SK-N-SH treated with all-trans-retinoic acid at 6 μM for 48 hours (cell line): ENCODE measurements at regions not wholly inside any gene's neighbourhood (a gene's known extent, or its start where the extent isn't known, plus 50 kb on each side); places are given as distances from the start of the nearest gene placed in this dataset.

Experiments
- ATAC-seq: fragments of 200-7000 bp; cut with Tn5 transposase; 3 replicates; pipeline ENCODE4 v1.9.1; 2020; ENCODE audit warnings: mild to moderate bottlenecking, moderate library complexity
- ARNTL ChIP-seq: fragments of 450-650 bp; formaldehyde crosslinking; IDR thresholded peaks from 2 replicates; pipeline ENCODE4 v1.5.0; 2020; ENCODE audit warnings: low read depth, mild to moderate bottlenecking, moderate library complexity, borderline replicate concordance
- BACH2 ChIP-seq: fragments of 250-450 bp; sonication (Bioruptor Pico); IDR thresholded peaks from 2 replicates; pipeline ENCODE4 v1.9.0; 2021; ENCODE audit warnings: mild to moderate bottlenecking, borderline replicate concordance
- CREB5 ChIP-seq: fragments of 250-450 bp; sonication (Bioruptor Pico); IDR thresholded peaks from 2 replicates; pipeline ENCODE4 v1.5.1; 2020; ENCODE audit warnings: low read depth, mild to moderate bottlenecking, moderate library complexity
- CSDC2 ChIP-seq: fragments of 250-450 bp; sonication (Bioruptor Pico); IDR thresholded peaks from 2 replicates; pipeline ENCODE4 v1.5.0; 2020; ENCODE audit warnings: mild to moderate bottlenecking, moderate library complexity
- CSRNP3 ChIP-seq: fragments of 250-450 bp; sonication (Bioruptor Pico); IDR thresholded peaks from 2 replicates; pipeline ENCODE4 v1.5.1; 2021; ENCODE audit warnings: mild to moderate bottlenecking, moderate library complexity
- ESRRG ChIP-seq: fragments of 250-450 bp; sonication (Bioruptor Pico); IDR thresholded peaks from 2 replicates; pipeline ENCODE4 v1.6.1; 2021; ENCODE audit warnings: mild to moderate bottlenecking
- ISL1 ChIP-seq: fragments of 250-450 bp; sonication (Bioruptor Pico); IDR thresholded peaks from 2 replicates; pipeline ENCODE4 v2.1.2; 2022; ENCODE audit warnings: mild to moderate bottlenecking, moderate library complexity
- OSR1 ChIP-seq: fragments of 250-450 bp; sonication (Bioruptor Pico); IDR thresholded peaks from 2 replicates; pipeline ENCODE4 v1.8.0; 2022; ENCODE audit warnings: moderate library complexity, mild to moderate bottlenecking, inconsistent platforms
- PATZ1 ChIP-seq: fragments of 250-450 bp; sonication (Bioruptor Pico); IDR thresholded peaks from 2 replicates; pipeline ENCODE4 v1.8.0; 2020; ENCODE audit warnings: mild to moderate bottlenecking, moderate library complexity, borderline replicate concordance
- POU6F1 ChIP-seq: fragments of 250-450 bp; sonication (Bioruptor Pico); IDR thresholded peaks from 2 replicates; pipeline ENCODE4 v1.8.0; 2021; ENCODE audit warnings: low read depth, mild to moderate bottlenecking, moderate library complexity, borderline replicate concordance
- PPARA ChIP-seq: fragments of 250-450 bp; sonication (Bioruptor Pico); IDR thresholded peaks from 2 replicates; pipeline ENCODE4 v1.5.0; 2020; ENCODE audit warnings: mild to moderate bottlenecking, borderline replicate concordance
- SNAI2 ChIP-seq: fragments of 250-450 bp; sonication (Bioruptor Pico); IDR thresholded peaks from 2 replicates; pipeline ENCODE4 v1.5.0; 2020; ENCODE audit warnings: mild to moderate bottlenecking, moderate library complexity
- TCF4 ChIP-seq: fragments of 250-450 bp; sonication (Bioruptor Pico); IDR thresholded peaks from 2 replicates; pipeline ENCODE4 v1.8.0; 2021; ENCODE audit warnings: mild to moderate bottlenecking, moderate library complexity, borderline replicate concordance
- TOX ChIP-seq: fragments of 250-450 bp; sonication (Bioruptor Pico); IDR thresholded peaks from 2 replicates; pipeline ENCODE4 v1.8.0; 2021; ENCODE audit warnings: mild to moderate bottlenecking, moderate library complexity, borderline replicate concordance
- ZC3H10 ChIP-seq: fragments of 250-450 bp; sonication (Bioruptor Pico); IDR thresholded peaks from 2 replicates; pipeline ENCODE4 v1.5.1; 2021; ENCODE audit warnings: mild to moderate bottlenecking, moderate library complexity
- ZFP3 ChIP-seq: fragments of 250-450 bp; sonication (Bioruptor Pico); IDR thresholded peaks from 2 replicates; pipeline ENCODE4 v1.5.0; 2020; ENCODE audit warnings: mild to moderate bottlenecking, moderate library complexity
- ZFP30 ChIP-seq: fragments of 450-650 bp; formaldehyde crosslinking; IDR thresholded peaks from 2 replicates; pipeline ENCODE4 v1.5.0; 2022; ENCODE audit warnings: mild to moderate bottlenecking, moderate library complexity
- ZNF565 ChIP-seq: fragments of 450-650 bp; formaldehyde crosslinking; conservative IDR thresholded peaks from 2 replicates; pipeline ENCODE4 v1.5.0; 2020; ENCODE audit warnings: low read depth, mild to moderate bottlenecking, moderate library complexity
- ZNF70 ChIP-seq: fragments of 450-650 bp; formaldehyde crosslinking; IDR thresholded peaks from 2 replicates; pipeline ENCODE4 v1.5.0; 2020; ENCODE audit warnings: mild to moderate bottlenecking, moderate library complexity
- ZNF8 ChIP-seq: fragments of 450-650 bp; formaldehyde crosslinking; IDR thresholded peaks from 2 replicates; pipeline ENCODE4 v1.5.0; 2020; ENCODE audit warnings: mild to moderate bottlenecking, moderate library complexity
- TF ChIP-seq, protein P1 (sequence below): fragments of 250-450 bp; sonication (Bioruptor Pico); IDR thresholded peaks from 2 replicates; pipeline ENCODE4 v1.5.0; 2020; ENCODE audit warnings: mild to moderate bottlenecking, moderate library complexity

GRCh38 chr2:195533771-195534642, 123.0 kb upstream of the SLC39A10 start:
- TF ChIP-seq ISL1 (CRISPR knock-in tag) (no peak; the same call in 1 of the 2 replicates), ZNF565 (CRISPR knock-in tag) (no peak), CREB5 (no peak), OSR1 (CRISPR knock-in tag) (no peak), POU6F1 (CRISPR knock-in tag) (no peak), PPARA (CRISPR knock-in tag) (no peak), ZFP30 (CRISPR knock-in tag) (no peak), ZNF8 (CRISPR knock-in tag) (no peak), SNAI2 (no peak), ZC3H10 (CRISPR knock-in tag) (no peak), ARNTL (CRISPR knock-in tag) (no peak), TCF4 (CRISPR knock-in tag) (no peak), ESRRG (no peak), CSDC2 (no peak), BACH2 (no peak), ZNF70 (CRISPR knock-in tag) (no peak), PATZ1 (CRISPR knock-in tag) (no peak)
- TF ChIP-seq, protein P1, sequence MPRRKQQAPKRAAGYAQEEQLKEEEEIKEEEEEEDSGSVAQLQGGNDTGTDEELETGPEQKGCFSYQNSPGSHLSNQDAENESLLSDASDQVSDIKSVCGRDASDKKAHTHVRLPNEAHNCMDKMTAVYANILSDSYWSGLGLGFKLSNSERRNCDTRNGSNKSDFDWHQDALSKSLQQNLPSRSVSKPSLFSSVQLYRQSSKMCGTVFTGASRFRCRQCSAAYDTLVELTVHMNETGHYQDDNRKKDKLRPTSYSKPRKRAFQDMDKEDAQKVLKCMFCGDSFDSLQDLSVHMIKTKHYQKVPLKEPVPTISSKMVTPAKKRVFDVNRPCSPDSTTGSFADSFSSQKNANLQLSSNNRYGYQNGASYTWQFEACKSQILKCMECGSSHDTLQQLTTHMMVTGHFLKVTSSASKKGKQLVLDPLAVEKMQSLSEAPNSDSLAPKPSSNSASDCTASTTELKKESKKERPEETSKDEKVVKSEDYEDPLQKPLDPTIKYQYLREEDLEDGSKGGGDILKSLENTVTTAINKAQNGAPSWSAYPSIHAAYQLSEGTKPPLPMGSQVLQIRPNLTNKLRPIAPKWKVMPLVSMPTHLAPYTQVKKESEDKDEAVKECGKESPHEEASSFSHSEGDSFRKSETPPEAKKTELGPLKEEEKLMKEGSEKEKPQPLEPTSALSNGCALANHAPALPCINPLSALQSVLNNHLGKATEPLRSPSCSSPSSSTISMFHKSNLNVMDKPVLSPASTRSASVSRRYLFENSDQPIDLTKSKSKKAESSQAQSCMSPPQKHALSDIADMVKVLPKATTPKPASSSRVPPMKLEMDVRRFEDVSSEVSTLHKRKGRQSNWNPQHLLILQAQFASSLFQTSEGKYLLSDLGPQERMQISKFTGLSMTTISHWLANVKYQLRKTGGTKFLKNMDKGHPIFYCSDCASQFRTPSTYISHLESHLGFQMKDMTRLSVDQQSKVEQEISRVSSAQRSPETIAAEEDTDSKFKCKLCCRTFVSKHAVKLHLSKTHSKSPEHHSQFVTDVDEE: no peak
- ATAC-seq: peak; percentile 89

DNA sequence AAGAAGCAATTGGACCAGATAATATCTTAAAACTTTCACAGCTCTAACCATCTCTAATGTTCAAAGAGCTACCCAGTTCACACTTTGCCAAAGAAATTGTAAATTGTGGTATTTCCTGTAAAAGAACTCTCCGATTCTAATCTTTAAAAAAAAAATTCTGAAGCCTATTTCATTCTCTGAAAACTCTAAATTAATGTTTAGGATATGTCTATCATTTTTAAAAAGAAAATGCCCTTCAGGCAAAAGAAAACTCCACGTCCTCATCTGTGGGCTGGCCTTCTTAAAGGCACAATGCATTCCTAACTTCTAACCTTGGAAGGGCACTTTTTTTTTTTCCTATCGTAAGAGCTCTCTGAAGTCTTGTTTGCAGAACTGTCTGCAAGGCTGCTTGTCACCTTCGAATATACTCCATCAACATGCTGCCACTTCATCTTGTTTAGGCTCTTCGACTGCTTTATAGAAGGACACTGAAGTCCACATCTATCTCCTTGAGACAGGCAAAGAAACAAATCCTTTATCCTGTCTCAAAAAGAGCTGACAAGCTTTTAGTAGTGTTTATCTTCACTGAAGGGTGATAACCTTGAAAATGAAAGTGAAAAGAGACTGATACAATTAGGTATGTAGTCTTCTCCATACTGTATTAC, 124.3 kb upstream of the SLC39A10 start:
- TF ChIP-seq OSR1 (CRISPR knock-in tag) (no peak), TOX (CRISPR knock-in tag) (no peak), ZFP3 (CRISPR knock-in tag) (peak; percentile 19; the same call in 1 of the 2 replicates)
- ATAC-seq: peak; percentile 50

- TF ChIP-seq ZNF8 (CRISPR knock-in tag) (no peak), SNAI2 (no peak), ESRRG (no peak), ZC3H10 (CRISPR knock-in tag) (no peak), ZNF70 (CRISPR knock-in tag) (no peak), CSRNP3 (CRISPR knock-in tag) (no peak), OSR1 (CRISPR knock-in tag) (no peak), ZNF565 (CRISPR knock-in tag) (no peak), TCF4 (CRISPR knock-in tag) (no peak), PPARA (CRISPR knock-in tag) (no peak), CSDC2 (no peak), ARNTL (CRISPR knock-in tag) (no peak), POU6F1 (CRISPR knock-in tag) (no peak), ISL1 (CRISPR knock-in tag) (no peak)
- ATAC-seq: no peak
Measured at GRCh38 chr2:195532255-195532627, 124.8 kb upstream of the SLC39A10 start.
